ENCODE measurements at regions not wholly inside any gene's neighbourhood (a gene's known extent, or its start where the extent isn't known, plus 50 kb on each side); places are given as distances from the start of the nearest gene placed in this dataset.

- no peaks in the 10 kb centered on the region for H3K4me1 ChIP-seq (ENCODE audit: control insufficient read depth, insufficient read depth, low read length)
- no CpG with 5 or more reads among the region's 7 CpGs for WGBS (ENCODE audit: insufficient coverage, insufficient read length)
- no peaks in the 10 kb centered on the region for H3K9me3 ChIP-seq (ENCODE audit: control insufficient read depth, insufficient read depth, low read length)
- H3K4me3 ChIP-seq (ENCODE audit: low read length), result no peak overlapping the region
- no peak overlapping the region for H3K27ac ChIP-seq (ENCODE audit: low read length)
- no peaks in the 10 kb centered on the region for H3K27me3 ChIP-seq (ENCODE audit: control insufficient read depth, insufficient read depth, low read length)
- DNase-seq (ENCODE audit: low read depth, low spot score), result no peak
- no peaks in the 10 kb centered on the region for H3K36me3 ChIP-seq (ENCODE audit: control insufficient read depth, insufficient read depth, low read length)
These were observed 123.5 kb upstream of the SDK2 start for GRCh38 chr17:73767696-73768095.

- no peak overlapping the region for H3K4me3 ChIP-seq (ENCODE audit: low read length)
- no peaks in the 10 kb centered on the region for H3K4me1 ChIP-seq (ENCODE audit: control insufficient read depth, insufficient read depth, low read length)
- no peaks in the 10 kb centered on the region for H3K27me3 ChIP-seq (ENCODE audit: control insufficient read depth, insufficient read depth, low read length)
- H3K27ac ChIP-seq (ENCODE audit: low read length), result no peak overlapping the region
- no peaks in the 10 kb centered on the region for H3K36me3 ChIP-seq (ENCODE audit: control insufficient read depth, insufficient read depth, low read length)
- no CpG with 5 or more reads among the region's 2 CpGs for WGBS (ENCODE audit: insufficient coverage, insufficient read length)
- no peaks in the 10 kb centered on the region for H3K9me3 ChIP-seq (ENCODE audit: control insufficient read depth, insufficient read depth, low read length)
- no peak for DNase-seq (ENCODE audit: low read depth, low spot score)
These were observed 124.4 kb upstream of the SDK2 start for GRCh38 chr17:73768691-73769090.

- no peaks in the 10 kb centered on the region for H3K9me3 ChIP-seq (ENCODE audit: control insufficient read depth, insufficient read depth, low read length)
These were observed 125.2 kb upstream of the SDK2 start for GRCh38 chr17:73769479-73769878.

DNA sequence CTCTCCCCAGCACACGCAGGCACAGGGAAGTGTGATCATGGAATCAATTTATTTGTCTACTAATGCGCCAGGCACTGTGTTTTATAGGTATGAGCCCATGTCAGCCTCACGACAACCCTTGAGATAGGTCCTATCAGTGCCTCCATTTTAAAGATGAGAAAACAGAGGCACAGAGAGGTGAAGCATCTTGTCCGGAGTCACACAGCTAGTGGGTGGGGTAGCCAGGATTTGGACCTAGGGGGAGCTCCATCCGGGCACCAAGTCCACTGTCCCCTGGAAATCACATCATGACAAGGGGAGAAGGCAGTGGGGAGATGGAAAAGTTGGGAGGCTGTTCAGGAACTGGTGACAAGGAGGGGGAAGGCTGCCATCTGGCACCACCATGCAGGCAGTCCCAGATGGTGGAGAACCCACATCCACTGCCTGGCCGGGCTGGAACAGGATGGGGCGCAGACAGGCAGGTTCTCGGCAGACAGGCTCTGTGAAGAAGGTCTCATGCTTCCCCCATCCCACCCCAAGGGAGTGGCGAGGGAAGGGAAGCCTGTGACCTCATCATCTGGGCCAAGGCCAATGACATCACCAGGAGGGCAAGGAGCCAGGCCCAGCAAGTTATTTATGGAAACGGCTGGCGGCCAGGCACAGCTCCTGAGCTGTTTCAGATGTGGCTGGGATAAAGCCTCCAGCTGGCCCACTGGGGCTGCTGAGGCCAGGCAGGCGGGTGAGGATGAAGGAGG lies 126.0 kb upstream of the SDK2 start:
- Histone ChIP-seq H3K27me3 (ENCODE audit: control insufficient read depth, insufficient read depth, low read length) (no peaks in the 10 kb centered on the region), H3K36me3 (ENCODE audit: control insufficient read depth, insufficient read depth, low read length) (no peaks in the 10 kb centered on the region), H3K9me3 (ENCODE audit: control insufficient read depth, insufficient read depth, low read length) (no peaks in the 10 kb centered on the region), H3K4me3 (ENCODE audit: low read length) (no peak overlapping the region), H3K4me1 (ENCODE audit: control insufficient read depth, insufficient read depth, low read length) (no peaks in the 10 kb centered on the region), H3K27ac (ENCODE audit: low read length) (no peak overlapping the region)
- no CpG with 5 or more reads among the region's 12 CpGs for WGBS (ENCODE audit: insufficient coverage, insufficient read length)
- no peak for DNase-seq (ENCODE audit: low read depth, low spot score)

More at GRCh38 chr17:73769479-73769878, 125.2 kb upstream of the SDK2 start:
- no peaks in the 10 kb centered on the region for H3K4me1 ChIP-seq (ENCODE audit: control insufficient read depth, insufficient read depth, low read length)
- no peaks in the 10 kb centered on the region for H3K36me3 ChIP-seq (ENCODE audit: control insufficient read depth, insufficient read depth, low read length)
- no peaks in the 10 kb centered on the region for H3K27me3 ChIP-seq (ENCODE audit: control insufficient read depth, insufficient read depth, low read length)
- H3K4me3 ChIP-seq (ENCODE audit: low read length), result no peak overlapping the region
- WGBS (ENCODE audit: insufficient coverage, insufficient read length), result no CpG with 5 or more reads among the region's 3 CpGs
- DNase-seq (ENCODE audit: low read depth, low spot score), result no peak
- no peak overlapping the region for H3K27ac ChIP-seq (ENCODE audit: low read length)

DNA sequence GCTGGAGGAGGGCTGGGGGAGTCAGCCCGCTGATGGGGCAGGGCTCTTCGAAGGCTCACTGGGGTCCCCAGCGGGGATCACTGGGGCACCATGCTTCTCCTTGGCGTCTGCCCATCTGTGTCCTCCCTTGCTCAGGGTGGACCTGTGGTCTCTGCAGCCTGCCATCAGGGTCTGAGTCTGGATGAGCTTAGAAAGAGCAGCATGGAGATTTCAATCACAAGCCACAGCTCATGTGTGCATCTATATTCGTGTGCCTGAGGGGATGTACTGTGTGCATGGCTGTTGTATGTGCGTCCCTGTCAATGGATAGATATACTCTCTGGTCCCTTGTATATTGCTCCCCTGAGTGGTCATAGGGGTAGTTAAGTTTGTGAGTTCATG lies 126.6 kb upstream of the SDK2 start:
- Histone ChIP-seq H3K4me1 (ENCODE audit: control insufficient read depth, insufficient read depth, low read length) (no peaks in the 10 kb centered on the region), H3K27ac (ENCODE audit: low read length) (no peak overlapping the region), H3K9me3 (ENCODE audit: control insufficient read depth, insufficient read depth, low read length) (no peaks in the 10 kb centered on the region), H3K36me3 (ENCODE audit: control insufficient read depth, insufficient read depth, low read length) (no peaks in the 10 kb centered on the region), H3K27me3 (ENCODE audit: control insufficient read depth, insufficient read depth, low read length) (no peaks in the 10 kb centered on the region), H3K4me3 (ENCODE audit: low read length) (no peak overlapping the region)
- no peak for DNase-seq (ENCODE audit: low read depth, low spot score)
- WGBS (ENCODE audit: insufficient coverage, insufficient read length), result no CpG with 5 or more reads among the region's 6 CpGs

GRCh38 chr17:73772107-73772705 lies 128.0 kb upstream of the SDK2 start:
- no peaks in the 10 kb centered on the region for H3K4me1 ChIP-seq (ENCODE audit: control insufficient read depth, insufficient read depth, low read length)
- no peaks in the 10 kb centered on the region for H3K36me3 ChIP-seq (ENCODE audit: control insufficient read depth, insufficient read depth, low read length)
- DNase-seq (ENCODE audit: low read depth, low spot score), result no peak
- no peak overlapping the region for H3K27ac ChIP-seq (ENCODE audit: low read length)
- WGBS (ENCODE audit: insufficient coverage, insufficient read length), result no CpG with 5 or more reads among the region's 5 CpGs
- no peak overlapping the region for H3K4me3 ChIP-seq (ENCODE audit: low read length)
- no peaks in the 10 kb centered on the region for H3K27me3 ChIP-seq (ENCODE audit: control insufficient read depth, insufficient read depth, low read length)
- H3K9me3 ChIP-seq (ENCODE audit: control insufficient read depth, insufficient read depth, low read length), result no peaks in the 10 kb centered on the region

GRCh38 chr17:73773702-73774101 lies 129.5 kb upstream of the SDK2 start:
- WGBS (ENCODE audit: insufficient coverage, insufficient read length), result no CpG with 5 or more reads among the region's 7 CpGs
- DNase-seq (ENCODE audit: low read depth, low spot score), result no peak
- no peaks in the 10 kb centered on the region for H3K4me1 ChIP-seq (ENCODE audit: control insufficient read depth, insufficient read depth, low read length)
- H3K36me3 ChIP-seq (ENCODE audit: control insufficient read depth, insufficient read depth, low read length), result no peaks in the 10 kb centered on the region
- no peaks in the 10 kb centered on the region for H3K9me3 ChIP-seq (ENCODE audit: control insufficient read depth, insufficient read depth, low read length)
- H3K27ac ChIP-seq (ENCODE audit: low read length), result no peak overlapping the region
- H3K27me3 ChIP-seq (ENCODE audit: control insufficient read depth, insufficient read depth, low read length), result no peaks in the 10 kb centered on the region
- H3K4me3 ChIP-seq (ENCODE audit: low read length), result no peak overlapping the region

GRCh38 chr17:73774852-73775251 lies 130.6 kb upstream of the SDK2 start:
- Histone ChIP-seq H3K27ac (ENCODE audit: low read length) (no peak overlapping the region), H3K27me3 (ENCODE audit: control insufficient read depth, insufficient read depth, low read length) (no peaks in the 10 kb centered on the region), H3K4me1 (ENCODE audit: control insufficient read depth, insufficient read depth, low read length) (no peaks in the 10 kb centered on the region), H3K9me3 (ENCODE audit: control insufficient read depth, insufficient read depth, low read length) (no peaks in the 10 kb centered on the region), H3K36me3 (ENCODE audit: control insufficient read depth, insufficient read depth, low read length) (no peaks in the 10 kb centered on the region), H3K4me3 (ENCODE audit: low read length) (no peak overlapping the region)
- no peak for DNase-seq (ENCODE audit: low read depth, low spot score)
- no CpG with 5 or more reads among the region's 7 CpGs for WGBS (ENCODE audit: insufficient coverage, insufficient read length)

DNA sequence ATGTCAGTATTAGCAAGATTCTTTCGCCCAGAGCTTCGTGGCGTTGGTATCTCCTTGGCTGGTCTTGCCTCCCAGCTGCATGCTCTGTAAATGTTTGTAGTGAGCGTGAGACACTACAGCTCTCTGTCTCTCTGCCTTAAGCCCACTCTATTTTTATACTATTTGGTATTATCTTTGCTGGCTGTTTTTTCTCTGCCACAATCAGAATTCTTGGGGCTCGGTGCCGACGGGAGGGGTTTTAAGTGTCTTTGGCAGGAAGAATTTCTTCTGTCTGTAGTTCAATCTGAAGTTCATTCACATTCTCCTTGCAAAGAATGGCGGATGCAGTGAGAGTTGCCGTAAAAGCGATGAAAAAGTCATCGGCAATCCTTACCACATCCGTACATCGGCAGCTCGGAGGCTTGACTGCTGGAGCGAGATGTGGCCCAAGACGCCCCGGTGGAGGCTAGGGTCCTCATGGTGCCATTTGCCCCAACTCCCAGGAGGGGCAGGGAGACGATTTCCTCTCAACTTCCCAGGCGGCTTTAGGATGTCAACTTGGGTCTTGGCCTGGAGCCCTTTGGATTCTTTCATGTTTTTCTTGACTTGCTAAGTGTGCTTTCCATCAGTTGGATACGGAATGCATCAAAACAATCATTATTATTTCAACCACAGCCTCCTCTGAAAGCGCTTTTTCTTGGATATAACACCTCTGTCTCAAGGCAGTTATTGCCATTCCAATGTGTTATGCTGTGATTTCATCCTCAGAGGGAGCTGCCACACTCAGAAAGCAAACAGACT lies 132.3 kb upstream of the SDK2 start:
- Histone ChIP-seq H3K36me3 (ENCODE audit: control insufficient read depth, insufficient read depth, low read length) (no peaks in the 10 kb centered on the region), H3K27me3 (ENCODE audit: control insufficient read depth, insufficient read depth, low read length) (no peaks in the 10 kb centered on the region), H3K4me1 (ENCODE audit: control insufficient read depth, insufficient read depth, low read length) (no peaks in the 10 kb centered on the region), H3K9me3 (ENCODE audit: control insufficient read depth, insufficient read depth, low read length) (no peaks in the 10 kb centered on the region), H3K27ac (ENCODE audit: low read length) (no peak overlapping the region), H3K4me3 (ENCODE audit: low read length) (no peak overlapping the region)
- no CpG with 5 or more reads among the region's 21 CpGs for WGBS (ENCODE audit: insufficient coverage, insufficient read length)
- no peak for DNase-seq (ENCODE audit: low read depth, low spot score)

DNA sequence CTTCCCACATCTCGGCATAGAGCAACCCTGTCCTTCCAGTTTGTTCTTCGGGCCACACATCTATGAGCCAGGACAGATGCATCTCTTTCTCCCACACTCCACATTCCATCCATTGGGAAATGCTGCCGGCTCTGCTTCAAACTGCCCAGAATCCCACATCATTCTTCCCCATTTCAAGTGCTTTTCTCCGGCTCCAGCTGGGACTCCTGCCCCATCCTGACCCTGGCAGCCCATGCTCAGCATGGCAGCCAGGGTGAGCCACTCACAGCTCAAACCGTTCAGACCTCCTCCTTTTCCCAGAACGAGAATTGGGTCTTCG lies 132.8 kb upstream of the SDK2 start:
- Histone ChIP-seq H3K4me3 (ENCODE audit: low read length) (no peak overlapping the region), H3K4me1 (ENCODE audit: control insufficient read depth, insufficient read depth, low read length) (no peaks in the 10 kb centered on the region), H3K9me3 (ENCODE audit: control insufficient read depth, insufficient read depth, low read length) (no peaks in the 10 kb centered on the region), H3K27me3 (ENCODE audit: control insufficient read depth, insufficient read depth, low read length) (no peaks in the 10 kb centered on the region), H3K36me3 (ENCODE audit: control insufficient read depth, insufficient read depth, low read length) (no peaks in the 10 kb centered on the region), H3K27ac (ENCODE audit: low read length) (no peak overlapping the region)
- WGBS (ENCODE audit: insufficient coverage, insufficient read length), result no CpG with 5 or more reads among the region's 7 CpGs
- DNase-seq (ENCODE audit: low read depth, low spot score), result no peak

Data from iPS DF 6.9 (cell line).